Keratinocyte (primary cell): ENCODE measurements at regions not wholly inside any gene's neighbourhood (a gene's known extent, or its start where the extent isn't known, plus 50 kb on each side); places are given as distances from the start of the nearest gene placed in this dataset.

Source experiments
- DNase-seq: peaks from one replicate; pipeline ENCODE4 v3.0.0-alpha.2; 2011; ENCODE audit warnings: low read depth, missing footprints, low spot score
- FAIRE-seq: peaks from 2 replicates; lab custom pipeline; 2011; peaks lifted over from hg19 to GRCh38; lab: Jason Lieb, UNC
- H2AFZ ChIP-seq: 2 replicates; pipeline ENCODE4 v1.6.0; 2012; ENCODE audit warnings: low read length, control low read depth, inconsistent platforms; ENCODE audit not compliant: control insufficient read depth
- H3K27ac ChIP-seq: 2 replicates; pipeline ENCODE4 v1.5.1; 2011; ENCODE audit warnings: low read length; ENCODE audit not compliant: control insufficient read depth, insufficient read depth
- H3K27me3 ChIP-seq: 3 replicates; pipeline ENCODE4 v1.6.0; 2011; ENCODE audit warnings: low read length; ENCODE audit not compliant: control insufficient read depth, insufficient read depth; ENCODE audit errors: extremely low read depth
- H3K36me3 ChIP-seq, 2 experiments: 2 replicates in 1 of 2; 3 replicates in 1 of 2; pipeline ENCODE4 v1.5.1; 2011; ENCODE audit warnings: low read length in 2 of 2, mild to moderate bottlenecking in 1 of 2; ENCODE audit not compliant: control insufficient read depth in 2 of 2, insufficient read depth in 2 of 2; ENCODE audit errors: extremely low read depth in 1 of 2
- H3K4me1 ChIP-seq: 3 replicates; pipeline ENCODE4 v1.5.1; 2011; ENCODE audit warnings: low read length; ENCODE audit not compliant: control insufficient read depth, insufficient read depth; ENCODE audit errors: extremely low read depth
- H3K4me2 ChIP-seq: 3 replicates; pipeline ENCODE4 v1.6.0; 2011; ENCODE audit warnings: low read depth, low read length; ENCODE audit not compliant: control insufficient read depth, insufficient read depth; ENCODE audit errors: extremely low read depth
- H3K4me3 ChIP-seq, 3 experiments: fragments of 200-600 bp in 1 of 3; sonication (generic) in 1 of 3; 2 replicates in 2 of 3; 3 replicates in 1 of 3; pipeline ENCODE4 v1.5.1; 2011 to 2016; ENCODE audit warnings: low read length in 3 of 3, mild to moderate bottlenecking in 3 of 3, control low read depth in 2 of 3, inconsistent platforms in 1 of 3, low read depth in 1 of 3, mixed read lengths in 1 of 3, mixed run types in 1 of 3, moderate library complexity in 1 of 3; ENCODE audit not compliant: control insufficient read depth in 2 of 3, insufficient read depth in 2 of 3; ENCODE audit errors: extremely low read depth in 1 of 3
- H3K79me2 ChIP-seq: 2 replicates; pipeline ENCODE4 v1.6.0; 2012; ENCODE audit warnings: low read length; ENCODE audit not compliant: control insufficient read depth, insufficient read depth
- H3K9ac ChIP-seq: 3 replicates; pipeline ENCODE4 v1.6.0; 2011; ENCODE audit warnings: low read length; ENCODE audit not compliant: control insufficient read depth, insufficient read depth; ENCODE audit errors: extremely low read depth
- H3K9me1 ChIP-seq: 3 replicates; pipeline ENCODE4 v1.6.0; 2011; ENCODE audit warnings: low read length; ENCODE audit not compliant: control insufficient read depth, insufficient read depth; ENCODE audit errors: extremely low read depth
- H3K9me3 ChIP-seq: 2 replicates; pipeline ENCODE4 v1.5.1; 2012; ENCODE audit warnings: low read depth, low read length; ENCODE audit not compliant: control insufficient read depth
- H4K20me1 ChIP-seq: 3 replicates; pipeline ENCODE4 v1.6.0; 2011; ENCODE audit warnings: low read length; ENCODE audit not compliant: control insufficient read depth, insufficient read depth; ENCODE audit errors: extremely low read depth
- CTCF ChIP-seq, 3 experiments: IDR thresholded peaks in 1 of 3; conservative IDR thresholded peaks in 1 of 3; optimal IDR thresholded peaks in 1 of 3; 2 replicates in 2 of 3; 3 replicates in 1 of 3; pipeline versions ENCODE3 to v1.5.1; 2011; ENCODE audit warnings: low read length in 3 of 3, mild to moderate bottlenecking in 3 of 3, moderate library complexity in 2 of 3, control low read depth in 1 of 3, inconsistent platforms in 1 of 3; ENCODE audit not compliant: insufficient read depth in 2 of 3; ENCODE audit errors: extremely low read depth in 1 of 3
- EZH2 ChIP-seq: IDR thresholded peaks from one replicate; pipeline ENCODE4 v1.6.1; 2012; ENCODE audit warnings: inconsistent platforms, mild to moderate bottlenecking, low read length, moderate library complexity
- dilution Hi-C: fragments of 300-500 bp; cut with MboI; formaldehyde crosslinking; loops from one replicate; pipeline ENCODE4 v1.7.0; 2020; ENCODE audit warnings: low sequenced_read_pairs; ENCODE audit not compliant: extremely low pct_ligation_motif_present

GRCh38 chr6:105745464-105746129 lies 340.5 kb upstream of the PRDM1 start:
- Histone ChIP-seq H3K9ac (no peak overlapping the region), H3K4me1 (no peaks in the 10 kb centered on the region), H3K36me3 (no peaks in the 10 kb centered on the region), H3K4me3 (no peak overlapping the region), H4K20me1 (no peaks in the 10 kb centered on the region), H3K27ac (no peak overlapping the region), H3K4me2 (no peak overlapping the region), H2AFZ (no peak overlapping the region), H3K9me3 (no peaks in the 10 kb centered on the region), H3K27me3 (no peaks in the 10 kb centered on the region), H3K79me2 (no peaks in the 10 kb centered on the region), H3K9me1 (no peaks in the 10 kb centered on the region)
- TF ChIP-seq CTCF (optimal IDR thresholded peaks at IDR 0.05 in 1 of 3, IDR thresholded peaks at IDR 0.05 in 1 of 3, conservative IDR thresholded peaks at IDR 0.05 in 1 of 3; ENCODE audit: extremely low read depth in 1 of 3, insufficient read depth in 2 of 3, low read length in 3 of 3) (no peak), EZH2 (no peak)
- no peak for DNase-seq
- FAIRE-seq, result no peak
- dilution Hi-C loops, result no loop called here

GRCh38 chr6:105744815-105745214 lies 341.3 kb upstream of the PRDM1 start:
- H4K20me1 ChIP-seq, result no peaks in the 10 kb centered on the region
- no peak overlapping the region for H3K9ac ChIP-seq
- no peak overlapping the region for H3K27ac ChIP-seq
- no peaks in the 10 kb centered on the region for H3K36me3 ChIP-seq
- H3K4me3 ChIP-seq, result no peak overlapping the region
- dilution Hi-C loops, result no loop called here
- no peaks in the 10 kb centered on the region for H3K79me2 ChIP-seq
- H2AFZ ChIP-seq, result no peak overlapping the region
- H3K4me1 ChIP-seq, result no peaks in the 10 kb centered on the region
- no peak overlapping the region for H3K4me2 ChIP-seq
- TF ChIP-seq CTCF (optimal IDR thresholded peaks at IDR 0.05 in 1 of 3, IDR thresholded peaks at IDR 0.05 in 1 of 3, conservative IDR thresholded peaks at IDR 0.05 in 1 of 3; ENCODE audit: extremely low read depth in 1 of 3, insufficient read depth in 2 of 3, low read length in 3 of 3), result no peak
- no peak for TF ChIP-seq EZH2
- FAIRE-seq, result no peak
- H3K9me1 ChIP-seq, result no peaks in the 10 kb centered on the region
- H3K27me3 ChIP-seq, result no peaks in the 10 kb centered on the region
- no peak for DNase-seq
- no peaks in the 10 kb centered on the region for H3K9me3 ChIP-seq
